NCI-H1092 treated with DMSO at 0.1 percent for 48 hours (cell line): ENCODE measurements at regions not wholly inside any gene's neighbourhood (a gene's known extent, or its start where the extent isn't known, plus 50 kb on each side); places are given as distances from the start of the nearest gene placed in this dataset.
A peak's percentile ranks its signal among the peaks of the same experiment; 100 is the strongest.

Source experiments
- DNase-seq: peaks from one replicate; lab custom pipeline; 2025; lab: John Stamatoyannopoulos, UW

- DNase-seq: no peak
These were observed 92.0 kb downstream of the GADD45G start for GRCh38 chr9:89696780-89697179.

- no peak for DNase-seq
These were observed 92.7 kb downstream of the GADD45G start for GRCh38 chr9:89697553-89697952.

- DNase-seq: no peak
These were observed 93.7 kb downstream of the GADD45G start for GRCh38 chr9:89698411-89699005.

- DNase-seq: no peak
These were observed 94.8 kb downstream of the GADD45G start for GRCh38 chr9:89699646-89700045.

GRCh38 chr9:89701221-89701798, 96.5 kb downstream of the GADD45G start:
- no peak for DNase-seq

- DNase-seq: no peak
These were observed 97.6 kb downstream of the GADD45G start for GRCh38 chr9:89702401-89702800.

- DNase-seq: no peak
These were observed 100.8 kb downstream of the GADD45G start for GRCh38 chr9:89705651-89706050.

GRCh38 chr9:89706086-89706485, 101.3 kb downstream of the GADD45G start:
- DNase-seq: no peak

GRCh38 chr9:89706731-89707191, 101.9 kb downstream of the GADD45G start:
- no peak for DNase-seq

- DNase-seq: no peak
These were observed 105.9 kb downstream of the GADD45G start for GRCh38 chr9:89710697-89711096.

- no peak for DNase-seq
These were observed 107.1 kb downstream of the GADD45G start for GRCh38 chr9:89711866-89712265.

GRCh38 chr9:89712283-89712682, 107.5 kb downstream of the GADD45G start:
- DNase-seq: no peak

- no peak for DNase-seq
These were observed 109.5 kb downstream of the GADD45G start for GRCh38 chr9:89714321-89714720.

GRCh38 chr9:89715318-89715858, 110.6 kb downstream of the GADD45G start:
- DNase-seq: no peak

- no peak for DNase-seq
These were observed 111.1 kb downstream of the GADD45G start for GRCh38 chr9:89715881-89716280.

- no peak for DNase-seq
These were observed 111.7 kb downstream of the GADD45G start for GRCh38 chr9:89716559-89716958.

- no peak for DNase-seq
These were observed 113.4 kb downstream of the GADD45G start for GRCh38 chr9:89718176-89718575.

GRCh38 chr9:89718651-89719050, 113.8 kb downstream of the GADD45G start:
- DNase-seq: no peak

- no peak for DNase-seq
These were observed 114.4 kb downstream of the GADD45G start for GRCh38 chr9:89719202-89719601.

GRCh38 chr9:89720696-89721175, 115.9 kb downstream of the GADD45G start:
- DNase-seq: no peak

- DNase-seq: peak; percentile 38
These were observed 116.4 kb downstream of the GADD45G start for GRCh38 chr9:89721176-89721700.

- no peak for DNase-seq
These were observed 117.2 kb downstream of the GADD45G start for GRCh38 chr9:89721971-89722530.

- no peak for DNase-seq
These were observed 117.9 kb downstream of the GADD45G start for GRCh38 chr9:89722712-89723111.
